ENCODE measurements at regions not wholly inside any gene's neighbourhood (a gene's known extent, or its start where the extent isn't known, plus 50 kb on each side); places are given as distances from the start of the nearest gene placed in this dataset.

DNA sequence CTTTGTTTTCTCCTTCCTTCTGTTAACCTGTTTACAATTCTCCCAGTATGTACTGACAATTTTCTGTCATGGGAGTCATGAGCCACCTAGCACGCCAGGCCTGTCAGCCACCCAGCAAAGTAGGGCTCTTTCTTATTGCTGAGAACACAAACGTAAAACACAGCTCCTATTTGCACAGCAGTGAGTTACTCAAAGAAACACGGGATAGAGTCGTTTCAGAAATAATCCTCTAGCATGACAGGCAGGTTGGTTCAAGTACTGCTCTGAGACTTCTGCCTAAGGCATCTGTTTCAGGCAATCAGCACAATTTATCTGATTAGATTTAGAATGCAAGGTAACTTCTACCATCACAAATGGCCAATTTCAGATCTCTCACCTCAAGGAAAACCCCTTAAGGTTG, 88.8 kb downstream of the CD24 start:
- Histone ChIP-seq H3K27me3 (ENCODE audit: control insufficient read depth, insufficient read depth, low read length) (no peaks in the 10 kb centered on the region), H3K4me3 (ENCODE audit: low read depth, low read length) (no peak overlapping the region), H3K36me3 (ENCODE audit: control insufficient read depth, insufficient read depth, low read length) (no peaks in the 10 kb centered on the region)
- ChIA-PET CTCF (interaction anchor here (1.1 kb wide), 1 partner anchor 18 kb away, joined by 3 read pairs; no protein-coding TSS in a partner anchor), POLR2A (no interaction called here)
- DNase-seq (ENCODE audit: low read depth), result no peak
- TF ChIP-seq, protein P1, sequence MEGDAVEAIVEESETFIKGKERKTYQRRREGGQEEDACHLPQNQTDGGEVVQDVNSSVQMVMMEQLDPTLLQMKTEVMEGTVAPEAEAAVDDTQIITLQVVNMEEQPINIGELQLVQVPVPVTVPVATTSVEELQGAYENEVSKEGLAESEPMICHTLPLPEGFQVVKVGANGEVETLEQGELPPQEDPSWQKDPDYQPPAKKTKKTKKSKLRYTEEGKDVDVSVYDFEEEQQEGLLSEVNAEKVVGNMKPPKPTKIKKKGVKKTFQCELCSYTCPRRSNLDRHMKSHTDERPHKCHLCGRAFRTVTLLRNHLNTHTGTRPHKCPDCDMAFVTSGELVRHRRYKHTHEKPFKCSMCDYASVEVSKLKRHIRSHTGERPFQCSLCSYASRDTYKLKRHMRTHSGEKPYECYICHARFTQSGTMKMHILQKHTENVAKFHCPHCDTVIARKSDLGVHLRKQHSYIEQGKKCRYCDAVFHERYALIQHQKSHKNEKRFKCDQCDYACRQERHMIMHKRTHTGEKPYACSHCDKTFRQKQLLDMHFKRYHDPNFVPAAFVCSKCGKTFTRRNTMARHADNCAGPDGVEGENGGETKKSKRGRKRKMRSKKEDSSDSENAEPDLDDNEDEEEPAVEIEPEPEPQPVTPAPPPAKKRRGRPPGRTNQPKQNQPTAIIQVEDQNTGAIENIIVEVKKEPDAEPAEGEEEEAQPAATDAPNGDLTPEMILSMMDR (IDR thresholded peaks at IDR 0.05; ENCODE audit: insufficient read depth, low read depth, low read length), result no peak

DNA sequence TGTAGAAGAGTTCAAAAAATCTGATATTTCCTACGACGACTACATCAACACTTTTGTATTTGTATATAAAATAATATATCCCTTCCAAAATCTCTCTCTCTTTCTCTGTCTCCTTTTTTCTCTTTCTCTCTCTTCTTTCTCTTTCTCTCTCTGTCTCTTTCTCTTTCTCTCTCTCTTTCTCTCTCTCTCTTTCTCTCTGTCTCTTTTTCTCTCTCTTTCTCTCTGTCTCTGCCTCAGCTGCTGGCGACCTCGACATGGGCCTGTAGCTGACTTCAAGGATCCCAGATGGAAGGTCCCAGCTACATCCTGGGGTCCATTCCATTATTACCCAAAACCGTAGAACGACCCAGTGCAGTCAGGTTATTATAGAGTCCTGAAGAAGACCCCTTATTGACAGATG, 90.0 kb downstream of the CD24 start:
- POLR2A ChIA-PET, result no interaction called here
- TF ChIP-seq, protein P1 (IDR thresholded peaks at IDR 0.05; ENCODE audit: insufficient read depth, low read depth, low read length), result no peak
- CTCF ChIA-PET, result interaction anchor here (1.1 kb wide), 1 partner anchor 19 kb away, joined by 3 read pairs; no protein-coding TSS in a partner anchor
- DNase-seq (ENCODE audit: low read depth), result no peak
- no peaks in the 10 kb centered on the region for H3K27me3 ChIP-seq (ENCODE audit: control insufficient read depth, insufficient read depth, low read length)
- H3K36me3 ChIP-seq (ENCODE audit: control insufficient read depth, insufficient read depth, low read length), result no peaks in the 10 kb centered on the region
- H3K4me3 ChIP-seq (ENCODE audit: low read depth, low read length), result no peak overlapping the region

DNA sequence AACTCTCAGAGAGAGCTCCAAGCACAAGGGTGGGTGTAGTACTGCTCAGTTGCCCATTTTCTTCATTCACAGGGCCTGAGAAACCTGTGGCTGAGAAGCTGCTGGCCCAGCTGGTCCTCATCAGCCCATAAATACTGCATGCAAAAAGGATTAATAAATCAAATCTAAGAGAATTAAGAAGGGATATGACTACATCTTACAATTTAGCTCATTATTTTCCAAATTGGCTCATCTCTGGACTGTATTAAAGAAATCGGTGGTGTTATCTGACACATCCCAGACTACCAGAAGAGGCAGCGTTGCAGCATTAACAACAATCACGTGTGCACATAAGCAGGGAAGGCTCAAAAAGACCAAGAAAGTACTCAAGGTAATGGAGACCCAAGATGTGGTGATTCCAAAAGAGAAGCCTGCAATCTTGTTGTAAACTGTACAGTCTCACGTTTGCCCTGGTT, 90.7 kb downstream of the CD24 start:
- POLR2A ChIA-PET, result no interaction called here
- Histone ChIP-seq H3K36me3 (ENCODE audit: control insufficient read depth, insufficient read depth, low read length) (no peaks in the 10 kb centered on the region), H3K4me3 (ENCODE audit: low read depth, low read length) (no peak overlapping the region), H3K27me3 (ENCODE audit: control insufficient read depth, insufficient read depth, low read length) (no peaks in the 10 kb centered on the region)
- DNase-seq (ENCODE audit: low read depth), result no peak
- CTCF ChIA-PET, result no interaction called here
- TF ChIP-seq, protein P1 (IDR thresholded peaks at IDR 0.05; ENCODE audit: insufficient read depth, low read depth, low read length), result no peak

DNA sequence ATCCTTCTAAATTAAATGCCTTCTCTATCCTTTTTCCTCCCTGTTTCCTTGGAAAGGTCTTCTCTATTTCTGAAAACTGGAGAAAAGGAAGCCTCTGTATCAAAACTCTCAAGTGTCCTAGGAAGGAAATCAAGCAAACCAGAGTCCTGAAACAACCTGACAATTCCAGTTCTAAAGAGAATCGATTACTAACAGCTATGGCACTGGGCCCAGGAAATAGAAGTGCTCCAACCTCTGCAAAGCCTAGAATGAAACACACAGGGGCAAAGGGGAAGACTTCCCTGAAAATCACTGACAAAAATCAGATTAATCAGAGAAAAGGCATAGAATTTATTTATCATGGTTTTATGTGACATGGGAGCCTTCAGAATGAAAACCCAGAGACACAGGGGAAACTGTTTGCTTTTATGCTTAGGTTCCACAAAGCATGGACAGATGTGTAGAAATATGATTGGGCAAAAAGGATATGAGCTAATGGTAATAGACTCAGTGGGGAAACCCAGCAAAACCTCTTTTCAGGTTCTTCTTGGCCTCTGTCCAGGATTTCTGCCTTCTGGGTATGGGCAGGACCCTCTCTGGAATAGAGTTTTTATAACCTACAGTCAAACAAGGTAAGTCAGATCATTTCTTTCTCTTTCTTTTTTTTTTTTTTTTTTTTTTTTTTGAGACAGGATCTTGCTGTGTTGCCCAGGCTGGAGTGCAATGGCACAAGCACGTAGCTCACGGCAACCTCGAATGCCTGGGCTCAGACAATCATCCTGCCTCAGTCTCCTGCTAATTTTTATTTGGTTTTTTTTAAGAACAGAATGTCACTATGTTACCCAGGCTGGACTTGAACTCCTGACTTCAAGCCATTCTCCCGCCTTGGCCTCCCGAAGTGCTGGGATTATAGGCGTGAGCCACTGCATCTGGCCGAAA, 91.7 kb downstream of the CD24 start:
- ChIA-PET CTCF (no interaction called here), POLR2A (no interaction called here)
- no peak for DNase-seq (ENCODE audit: low read depth)
- no peaks in the 10 kb centered on the region for H3K36me3 ChIP-seq (ENCODE audit: control insufficient read depth, insufficient read depth, low read length)
- TF ChIP-seq, protein P1 (IDR thresholded peaks at IDR 0.05; ENCODE audit: insufficient read depth, low read depth, low read length), result no peak
- H3K4me3 ChIP-seq (ENCODE audit: low read depth, low read length), result no peak overlapping the region
- no peaks in the 10 kb centered on the region for H3K27me3 ChIP-seq (ENCODE audit: control insufficient read depth, insufficient read depth, low read length)

DNA sequence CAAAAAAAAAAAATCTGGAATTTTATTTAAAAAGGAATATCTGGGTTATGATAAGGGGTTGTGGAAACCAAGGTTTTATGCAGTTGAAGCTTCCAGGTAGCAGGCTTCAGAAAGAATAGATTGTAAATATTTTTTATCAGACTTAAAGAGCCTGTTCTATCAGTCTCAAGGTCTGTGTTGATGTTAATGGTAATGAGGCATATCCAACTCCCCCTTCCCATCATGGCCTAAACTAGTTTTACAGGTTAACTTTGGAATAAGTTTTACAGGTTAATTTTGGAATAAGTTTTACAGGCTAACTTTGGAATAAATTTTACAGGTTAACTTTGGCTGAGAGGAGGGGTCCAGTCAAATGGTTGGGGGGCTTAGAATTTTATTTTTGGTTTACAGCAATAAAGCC, 92.4 kb downstream of the CD24 start:
- Histone ChIP-seq H3K36me3 (ENCODE audit: control insufficient read depth, insufficient read depth, low read length) (no peaks in the 10 kb centered on the region), H3K4me3 (ENCODE audit: low read depth, low read length) (no peak overlapping the region), H3K27me3 (ENCODE audit: control insufficient read depth, insufficient read depth, low read length) (no peaks in the 10 kb centered on the region)
- ChIA-PET CTCF (no interaction called here), POLR2A (no interaction called here)
- TF ChIP-seq, protein P1 (IDR thresholded peaks at IDR 0.05; ENCODE audit: insufficient read depth, low read depth, low read length), result no peak
- no peak for DNase-seq (ENCODE audit: low read depth)
